ENCODE measurements at regions not wholly inside any gene's neighbourhood (a gene's known extent, or its start where the extent isn't known, plus 50 kb on each side); places are given as distances from the start of the nearest gene placed in this dataset.

DNA sequence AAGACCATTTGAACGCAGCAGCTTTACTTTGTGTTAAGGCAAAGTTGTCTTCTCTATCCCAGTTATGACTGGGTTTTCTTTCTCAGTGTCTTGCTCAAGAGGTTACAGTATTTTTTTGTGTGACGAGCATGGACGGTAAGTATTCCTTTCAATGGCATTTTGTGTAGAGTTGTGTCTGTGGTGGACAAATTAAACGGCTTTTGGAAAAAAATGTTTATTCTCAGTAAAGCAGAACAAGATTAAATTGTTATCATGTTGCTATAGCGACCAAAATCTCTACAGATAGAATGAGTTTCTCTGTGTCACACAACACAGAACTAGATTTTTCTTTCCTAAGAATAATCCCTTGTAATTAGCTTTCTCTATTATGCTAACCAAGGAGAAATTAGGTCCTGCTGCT is 417.1 kb downstream of the AEBP2 start:
- Mint-ChIP-seq H3K27ac (ENCODE audit: unreplicated experiment) (no peak overlapping the region), H3K27me3 (ENCODE audit: unreplicated experiment) (peaks cover 2% of the 10 kb centered on the region)

DNA sequence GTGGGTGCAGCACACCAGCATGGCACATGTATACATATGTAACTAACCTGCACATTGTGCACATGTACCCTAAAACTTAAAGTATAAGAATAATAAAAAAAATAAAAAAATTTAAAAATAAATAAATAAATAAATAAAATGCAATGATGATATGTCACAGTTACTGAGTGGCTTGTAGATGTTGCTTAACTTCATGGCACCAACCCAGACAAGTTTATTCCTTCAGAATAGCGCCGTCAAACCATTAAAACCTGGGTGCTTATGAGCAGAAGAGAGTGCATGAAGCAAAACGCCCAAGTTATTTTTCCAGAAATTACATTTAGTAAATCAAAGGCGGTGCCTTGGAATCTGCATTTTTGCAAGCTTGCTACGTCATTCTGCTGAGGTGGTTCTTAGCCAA is 417.9 kb downstream of the AEBP2 start:
- Mint-ChIP-seq H3K4me1 (ENCODE audit: unreplicated experiment) (no peaks in the 10 kb centered on the region), H3K9me3 (ENCODE audit: unreplicated experiment) (no peaks in the 10 kb centered on the region), H3K27ac (ENCODE audit: unreplicated experiment) (no peak overlapping the region), H3K27me3 (ENCODE audit: unreplicated experiment) (peaks cover 2% of the 10 kb centered on the region), H3K4me3 (ENCODE audit: unreplicated experiment) (no peak overlapping the region), H3K36me3 (ENCODE audit: low read depth, unreplicated experiment) (no peaks in the 10 kb centered on the region)
- TF ChIP-seq, protein P1, sequence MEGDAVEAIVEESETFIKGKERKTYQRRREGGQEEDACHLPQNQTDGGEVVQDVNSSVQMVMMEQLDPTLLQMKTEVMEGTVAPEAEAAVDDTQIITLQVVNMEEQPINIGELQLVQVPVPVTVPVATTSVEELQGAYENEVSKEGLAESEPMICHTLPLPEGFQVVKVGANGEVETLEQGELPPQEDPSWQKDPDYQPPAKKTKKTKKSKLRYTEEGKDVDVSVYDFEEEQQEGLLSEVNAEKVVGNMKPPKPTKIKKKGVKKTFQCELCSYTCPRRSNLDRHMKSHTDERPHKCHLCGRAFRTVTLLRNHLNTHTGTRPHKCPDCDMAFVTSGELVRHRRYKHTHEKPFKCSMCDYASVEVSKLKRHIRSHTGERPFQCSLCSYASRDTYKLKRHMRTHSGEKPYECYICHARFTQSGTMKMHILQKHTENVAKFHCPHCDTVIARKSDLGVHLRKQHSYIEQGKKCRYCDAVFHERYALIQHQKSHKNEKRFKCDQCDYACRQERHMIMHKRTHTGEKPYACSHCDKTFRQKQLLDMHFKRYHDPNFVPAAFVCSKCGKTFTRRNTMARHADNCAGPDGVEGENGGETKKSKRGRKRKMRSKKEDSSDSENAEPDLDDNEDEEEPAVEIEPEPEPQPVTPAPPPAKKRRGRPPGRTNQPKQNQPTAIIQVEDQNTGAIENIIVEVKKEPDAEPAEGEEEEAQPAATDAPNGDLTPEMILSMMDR (IDR thresholded peaks at IDR 0.05; ENCODE audit: unreplicated experiment): no peak
- no peak for DNase-seq (ENCODE audit: low spot score)

More for the DNA sequence above, 417.1 kb downstream of the AEBP2 start:
- TF ChIP-seq, protein P1 (IDR thresholded peaks at IDR 0.05; ENCODE audit: unreplicated experiment): no peak
- Mint-ChIP-seq H3K36me3 (ENCODE audit: low read depth, unreplicated experiment) (no peaks in the 10 kb centered on the region), H3K9me3 (ENCODE audit: unreplicated experiment) (no peaks in the 10 kb centered on the region), H3K4me1 (ENCODE audit: unreplicated experiment) (no peaks in the 10 kb centered on the region), H3K4me3 (ENCODE audit: unreplicated experiment) (no peak overlapping the region)
- no peak for DNase-seq (ENCODE audit: low spot score)

DNA sequence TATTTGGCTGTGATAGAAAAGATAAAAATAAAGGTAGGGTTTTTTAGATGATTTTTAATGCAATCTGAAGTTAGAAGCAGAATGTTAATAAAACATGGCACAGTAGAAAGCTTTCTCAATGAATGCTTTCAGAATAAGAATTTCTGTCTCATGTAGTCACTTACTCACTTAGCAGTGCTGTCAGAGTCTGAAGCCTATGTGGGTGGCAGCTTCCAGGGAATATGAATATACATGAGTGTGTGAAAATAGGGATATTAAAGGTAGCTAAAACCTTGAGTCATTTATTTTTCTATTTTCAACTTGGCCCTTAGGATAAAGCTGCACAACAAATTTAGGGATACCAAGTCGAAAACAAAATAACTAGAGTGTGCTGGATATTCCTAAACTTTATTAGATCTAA is 427.9 kb downstream of the AEBP2 start:
- no peak overlapping the region for H3K27ac Mint-ChIP-seq (ENCODE audit: unreplicated experiment)

DNA sequence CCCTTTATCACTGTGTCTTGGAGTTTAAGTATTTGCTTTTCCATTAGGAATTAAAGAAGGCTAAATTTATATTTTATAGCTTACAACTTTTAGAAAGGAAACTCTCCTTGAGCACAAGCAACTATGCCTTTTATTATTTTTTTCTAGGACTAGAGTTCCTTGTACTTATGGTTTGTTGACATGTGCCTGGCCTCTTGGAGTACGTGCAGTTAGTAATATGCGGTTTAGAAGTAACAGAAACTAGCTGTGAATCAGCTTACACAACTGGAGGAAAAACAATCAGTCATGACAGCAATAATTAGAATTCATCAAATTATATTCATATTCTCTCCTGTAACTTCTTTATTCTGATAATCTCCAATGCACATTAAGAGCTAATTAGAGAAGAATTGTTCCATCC is 428.7 kb downstream of the AEBP2 start:
- no peaks in the 10 kb centered on the region for H3K36me3 Mint-ChIP-seq (ENCODE audit: low read depth, unreplicated experiment)
- DNase-seq (ENCODE audit: low spot score): no peak
- H3K27ac Mint-ChIP-seq (ENCODE audit: unreplicated experiment): no peak overlapping the region
- H3K9me3 Mint-ChIP-seq (ENCODE audit: unreplicated experiment): no peaks in the 10 kb centered on the region
- no peaks in the 10 kb centered on the region for H3K27me3 Mint-ChIP-seq (ENCODE audit: unreplicated experiment)
- TF ChIP-seq, protein P1 (IDR thresholded peaks at IDR 0.05; ENCODE audit: unreplicated experiment): no peak
- no peak overlapping the region for H3K4me3 Mint-ChIP-seq (ENCODE audit: unreplicated experiment)
- H3K4me1 Mint-ChIP-seq (ENCODE audit: unreplicated experiment): no peaks in the 10 kb centered on the region

More for the DNA sequence above, 427.9 kb downstream of the AEBP2 start:
- DNase-seq (ENCODE audit: low spot score): no peak
- Mint-ChIP-seq H3K27me3 (ENCODE audit: unreplicated experiment) (no peaks in the 10 kb centered on the region), H3K9me3 (ENCODE audit: unreplicated experiment) (no peaks in the 10 kb centered on the region), H3K4me3 (ENCODE audit: unreplicated experiment) (no peak overlapping the region), H3K36me3 (ENCODE audit: low read depth, unreplicated experiment) (no peaks in the 10 kb centered on the region), H3K4me1 (ENCODE audit: unreplicated experiment) (no peaks in the 10 kb centered on the region)
- TF ChIP-seq, protein P1 (IDR thresholded peaks at IDR 0.05; ENCODE audit: unreplicated experiment): no peak

DNA sequence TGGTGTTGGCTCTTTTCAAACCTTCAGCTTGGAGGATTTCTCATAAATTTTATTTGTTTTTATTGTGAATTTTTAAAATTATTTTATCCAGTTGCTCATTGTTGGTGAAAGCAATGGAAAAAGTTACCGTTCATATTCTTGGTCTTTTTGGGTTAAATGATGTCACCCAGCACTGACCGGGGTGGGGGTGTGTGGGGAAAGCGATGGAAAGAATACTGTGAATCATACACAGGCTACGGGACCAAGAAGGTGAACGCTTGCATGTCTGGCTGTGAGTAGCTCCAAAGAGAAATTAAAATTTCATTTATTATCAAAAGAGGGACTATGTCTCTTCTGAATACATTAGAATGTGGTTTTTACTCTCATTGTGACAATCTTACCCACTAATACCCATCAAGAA is 430.1 kb downstream of the AEBP2 start:
- Mint-ChIP-seq H3K27ac (ENCODE audit: unreplicated experiment) (no peak overlapping the region), H3K27me3 (ENCODE audit: unreplicated experiment) (no peaks in the 10 kb centered on the region), H3K4me3 (ENCODE audit: unreplicated experiment) (no peak overlapping the region), H3K36me3 (ENCODE audit: low read depth, unreplicated experiment) (no peaks in the 10 kb centered on the region), H3K9me3 (ENCODE audit: unreplicated experiment) (no peaks in the 10 kb centered on the region), H3K4me1 (ENCODE audit: unreplicated experiment) (no peaks in the 10 kb centered on the region)
- TF ChIP-seq, protein P1 (IDR thresholded peaks at IDR 0.05; ENCODE audit: unreplicated experiment): no peak
- DNase-seq (ENCODE audit: low spot score): no peak
